GM18507 (cell line): ENCODE measurements at regions not wholly inside any gene's neighbourhood (a gene's known extent, or its start where the extent isn't known, plus 50 kb on each side); places are given as distances from the start of the nearest gene placed in this dataset.
"Not testable (repeated sequence)": the region's sequence is repeated elsewhere in the genome, so short reads cannot be mapped to it uniquely, and the experiment has no call there.

ENCODE experiments used
- DNase-seq: peaks from one replicate; pipeline ENCODE4 v3.0.0; 2011; ENCODE audit warnings: low read depth; ENCODE audit not compliant: insufficient read length; ENCODE audit errors: extremely low spot score
- FAIRE-seq: peaks from 2 replicates; lab custom pipeline; 2011; peaks lifted over from hg19 to GRCh38; lab: Jason Lieb, UNC

GRCh38 chrX:137855490-137855889 is 289.6 kb downstream of the ZIC3 start:
- no peak for FAIRE-seq
- no peak for DNase-seq

GRCh38 chrX:137858106-137858505 is 292.2 kb downstream of the ZIC3 start:
- no peak for FAIRE-seq

GRCh38 chrX:137878401-137878800 is 312.5 kb downstream of the ZIC3 start:
- FAIRE-seq (no peak), DNase-seq (no peak)

More at GRCh38 chrX:137858106-137858505, 292.2 kb downstream of the ZIC3 start:
- no peak for DNase-seq

GRCh38 chrX:137882960-137883359 is 317.0 kb downstream of the ZIC3 start:
- FAIRE-seq (no peak), DNase-seq (no peak)

DNA sequence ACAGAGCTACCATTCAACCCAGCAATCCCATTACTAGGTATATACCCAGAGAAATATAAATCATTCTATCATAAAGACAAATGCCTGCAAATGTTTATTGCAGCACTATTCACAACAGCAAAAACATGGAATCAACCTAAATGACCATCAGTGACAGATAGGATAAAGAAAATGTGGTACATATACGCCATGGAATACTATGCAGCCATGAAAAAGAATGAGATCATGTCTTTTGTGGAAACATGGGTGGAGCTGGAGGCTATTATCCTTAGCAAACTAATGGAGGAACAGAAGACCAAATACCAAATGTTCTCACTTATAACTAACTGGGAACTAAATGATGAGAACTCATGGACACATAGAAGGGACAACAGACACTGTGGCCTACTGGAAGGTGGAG is 318.9 kb downstream of the ZIC3 start:
- not testable (repeated sequence) for FAIRE-seq, DNase-seq

- no peak for FAIRE-seq
- DNase-seq: no peak
These were observed 325.5 kb downstream of the ZIC3 start for GRCh38 chrX:137891431-137891830.

DNA sequence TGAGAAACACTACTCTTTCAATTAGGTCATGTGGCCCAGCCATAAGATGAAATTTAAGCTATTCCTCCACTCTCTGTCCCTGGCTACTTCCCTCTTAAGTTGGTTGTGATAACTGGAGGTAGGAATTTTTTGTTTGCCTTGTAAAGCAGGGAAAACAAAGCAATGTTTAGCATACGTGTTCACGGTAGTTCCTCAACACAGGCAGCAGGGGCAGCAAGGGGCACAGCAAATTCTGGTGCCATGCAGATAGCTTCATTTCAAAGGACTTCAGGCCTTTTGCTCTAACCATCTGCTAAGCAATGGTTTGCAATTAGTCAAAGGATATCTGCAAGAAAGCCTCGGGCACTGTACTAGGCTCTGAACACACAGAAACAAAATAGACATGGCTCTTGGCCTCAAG is 330.2 kb downstream of the ZIC3 start:
- FAIRE-seq: no peak
- DNase-seq: no peak

DNA sequence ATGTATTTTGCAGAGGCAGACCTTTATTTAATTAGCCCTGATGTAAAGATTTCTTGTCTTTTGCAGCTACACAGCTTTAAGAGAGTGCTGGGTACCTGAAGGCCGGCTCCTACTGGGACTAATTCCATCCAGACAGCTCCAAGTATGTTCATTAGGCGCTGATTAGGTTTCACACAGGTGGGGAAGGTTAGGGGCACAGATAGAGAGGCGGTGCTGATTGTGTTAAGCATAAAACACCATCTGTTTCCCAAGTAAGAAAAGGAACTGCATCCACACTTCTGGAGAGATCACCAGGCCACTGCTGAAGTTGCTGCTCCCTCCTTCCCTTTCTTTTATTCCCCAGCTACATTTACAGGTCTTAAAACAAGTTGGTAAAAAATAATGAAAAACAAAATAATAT is 349.5 kb downstream of the ZIC3 start:
- FAIRE-seq: no peak
- DNase-seq: no peak

- FAIRE-seq (no peak), DNase-seq (no peak)
These were observed 350.3 kb downstream of the ZIC3 start for GRCh38 chrX:137916090-137916746.

DNA sequence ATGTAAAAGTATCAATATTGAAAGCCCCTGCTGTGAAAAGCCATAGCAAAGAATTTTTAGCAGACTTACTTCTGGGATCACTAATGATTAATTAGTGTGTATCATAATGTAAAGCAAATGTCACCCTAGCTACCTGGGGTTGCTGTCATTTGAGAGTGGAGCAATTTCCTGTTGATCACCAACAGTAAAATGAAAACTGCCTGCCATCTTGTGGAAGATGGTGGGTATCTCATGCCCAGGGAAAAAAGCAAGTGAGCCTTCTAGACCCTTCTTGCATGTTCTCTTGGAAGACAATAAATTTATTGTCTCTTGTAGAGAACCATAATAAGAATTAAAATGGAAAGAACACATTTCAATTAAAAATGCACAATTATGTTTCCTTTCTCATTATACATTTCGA is 360.2 kb downstream of the ZIC3 start:
- peak; percentile 41 for FAIRE-seq
- DNase-seq: no peak

GRCh38 chrX:137929951-137930350 is 364.0 kb downstream of the ZIC3 start:
- FAIRE-seq (no peak), DNase-seq (no peak)

DNA sequence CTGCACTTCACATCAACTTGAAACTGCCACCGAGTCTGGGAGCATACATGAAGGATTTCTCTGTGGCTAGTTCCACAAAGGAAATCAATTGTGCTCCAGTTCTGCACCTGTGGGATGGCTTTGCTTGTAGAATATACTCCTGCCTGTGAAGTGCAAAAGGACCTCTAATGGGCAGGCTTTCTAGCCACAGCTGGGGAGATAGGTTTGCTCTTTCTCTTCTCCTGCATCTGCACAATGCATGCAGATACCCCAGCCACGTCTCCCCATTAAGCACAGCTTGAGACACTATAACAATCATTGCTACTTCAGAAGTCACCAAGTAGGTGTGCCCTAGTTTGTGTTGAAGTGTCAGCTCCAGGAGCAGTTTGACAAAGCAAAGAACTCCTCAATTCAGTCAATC is 364.6 kb downstream of the ZIC3 start:
- no peak for DNase-seq
- no peak for FAIRE-seq

GRCh38 chrX:137934214-137934613 is 368.3 kb downstream of the ZIC3 start:
- FAIRE-seq, DNase-seq: not testable (repeated sequence)

DNA sequence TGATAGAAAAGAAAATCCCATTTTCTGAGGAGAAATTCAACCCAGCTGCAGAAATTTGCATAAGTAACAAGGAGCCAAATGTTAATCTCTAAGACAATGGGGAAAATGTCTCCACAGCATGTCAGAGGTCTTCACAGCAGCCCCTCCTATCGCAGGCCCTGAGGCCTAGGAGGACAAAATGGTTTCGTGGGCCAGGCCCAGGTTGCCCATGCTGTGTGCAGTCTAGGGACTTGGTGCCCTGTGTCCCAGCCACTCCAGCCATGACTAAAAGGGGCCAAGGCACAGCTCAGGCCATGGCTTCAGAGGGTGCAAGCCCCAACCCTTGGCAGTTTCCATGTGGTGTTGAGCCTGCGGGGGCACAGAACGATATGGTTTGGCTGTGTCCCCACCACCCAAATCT is 369.0 kb downstream of the ZIC3 start:
- not testable (repeated sequence) for FAIRE-seq, DNase-seq

- FAIRE-seq: no peak
- no peak for DNase-seq
These were observed 379.5 kb downstream of the ZIC3 start for GRCh38 chrX:137945470-137945869.

GRCh38 chrX:137969191-137969590 is 403.3 kb downstream of the ZIC3 start:
- FAIRE-seq: no peak

GRCh38 chrX:137982472-137983172 is 416.7 kb downstream of the ZIC3 start:
- FAIRE-seq (no peak), DNase-seq (no peak)

More at GRCh38 chrX:137969191-137969590, 403.3 kb downstream of the ZIC3 start:
- no peak for DNase-seq

- no peak for FAIRE-seq
- no peak for DNase-seq
These were observed 422.5 kb downstream of the ZIC3 start for GRCh38 chrX:137988470-137988869.

- FAIRE-seq (no peak), DNase-seq (no peak)
These were observed 432.7 kb downstream of the ZIC3 start for GRCh38 chrX:137998619-137999018.

- DNase-seq: no peak
- FAIRE-seq: no peak
These were observed 433.1 kb downstream of the ZIC3 start for GRCh38 chrX:137999071-137999470.

DNA sequence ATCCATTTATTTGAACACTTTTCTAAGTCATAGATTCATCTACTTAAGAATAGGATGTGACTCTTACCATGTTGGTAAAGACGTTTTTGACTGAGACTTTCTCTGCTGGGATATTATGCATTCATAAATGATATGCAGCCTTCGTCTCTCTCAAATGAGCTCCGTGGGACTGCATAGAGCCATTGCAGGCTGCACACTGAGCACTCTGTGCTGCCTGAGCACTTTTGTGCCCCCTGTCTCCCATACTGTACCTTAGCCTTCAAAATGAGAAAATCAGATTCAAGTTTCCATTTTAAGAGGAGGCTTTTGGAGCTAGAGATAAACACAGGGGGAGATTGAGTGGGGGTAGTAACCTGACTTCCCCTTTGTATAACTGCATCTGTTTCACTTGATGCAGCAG is 433.6 kb downstream of the ZIC3 start:
- FAIRE-seq (no peak), DNase-seq (no peak)
